SU-DHL-6 (cell line): ENCODE measurements at regions not wholly inside any gene's neighbourhood (a gene's known extent, or its start where the extent isn't known, plus 50 kb on each side); places are given as distances from the start of the nearest gene placed in this dataset.
"Not testable (repeated sequence)": the region's sequence is repeated elsewhere in the genome, so short reads cannot be mapped to it uniquely, and the experiment has no call there.

Experiments used
- H2AFZ ChIP-seq: fragments of 200-600 bp; sonication (generic); 2 replicates; pipeline ENCODE4 v1.6.1; 2014; ENCODE audit warnings: low read depth, mild to moderate bottlenecking, moderate library complexity, mixed read lengths, antibody characterized with exemption, low read length; ENCODE audit not compliant: severe bottlenecking
- H3F3A ChIP-seq: fragments of 200-600 bp; shearing (Covaris generic); 2 replicates; pipeline ENCODE4 v1.6.0; 2016; ENCODE audit warnings: antibody characterized with exemption, mild to moderate bottlenecking; ENCODE audit not compliant: insufficient read depth
- H3K27ac ChIP-seq: fragments of 200-600 bp; sonication (generic); 2 replicates; pipeline ENCODE4 v1.5.1; 2016; ENCODE audit warnings: low read depth, mild to moderate bottlenecking, low read length, moderate library complexity, mixed read lengths
- H3K27me3 ChIP-seq: fragments of 200-600 bp; sonication (generic), shearing (Covaris generic); 2 replicates; pipeline ENCODE4 v1.6.0; 2014; ENCODE audit warnings: mild to moderate bottlenecking, low read length
- H3K36me3 ChIP-seq: fragments of 200-600 bp; sonication (generic); 2 replicates; pipeline ENCODE4 v1.6.1; 2014; ENCODE audit warnings: mild to moderate bottlenecking, low read length, mixed read lengths
- H3K4me2 ChIP-seq: fragments of 300-600, 200-600 bp; shearing (Covaris generic), sonication (generic); 2 replicates; pipeline ENCODE4 v1.6.0; 2014; ENCODE audit warnings: low read length, low read depth, mild to moderate bottlenecking; ENCODE audit not compliant: poor library complexity, severe bottlenecking
- H3K4me3 ChIP-seq: fragments of 200-600 bp; sonication (generic); 2 replicates; pipeline ENCODE4 v1.5.1; 2014; ENCODE audit warnings: antibody characterized with exemption, low read length, mild to moderate bottlenecking, mixed read lengths; ENCODE audit not compliant: insufficient read depth, poor library complexity, severe bottlenecking
- H3K79me2 ChIP-seq: fragments of 200-600 bp; sonication (generic); 2 replicates; pipeline ENCODE4 v1.6.1; 2014; ENCODE audit warnings: mild to moderate bottlenecking, low read length, moderate library complexity; ENCODE audit not compliant: insufficient read depth
- H3K9ac ChIP-seq: fragments of 200-600 bp; sonication (generic); 2 replicates; pipeline ENCODE4 v1.7.0; 2014; ENCODE audit warnings: mild to moderate bottlenecking, low read length
- H3K9me2 ChIP-seq: fragments of 200-600 bp; sonication (generic); replicated peaks from 2 replicates; pipeline ENCODE4 v1.6.1; 2014; ENCODE audit warnings: low read length; ENCODE audit not compliant: insufficient read depth
- H3K9me3 ChIP-seq: fragments of 200-600 bp; sonication (generic); 2 replicates; pipeline ENCODE4 v1.6.1; 2014; ENCODE audit warnings: low read length, mixed read lengths; ENCODE audit not compliant: insufficient read depth
- H4K20me1 ChIP-seq: fragments of 200-600 bp; sonication (generic); 2 replicates; pipeline ENCODE4 v1.6.1; 2014; ENCODE audit warnings: low read depth, mild to moderate bottlenecking, antibody characterized with exemption, low read length, moderate library complexity, mixed read lengths
- EZH2phosphoT487 ChIP-seq: fragments of 200-600 bp; sonication (generic), shearing (Covaris generic); conservative IDR thresholded peaks from 2 replicates; pipeline ENCODE4 v1.6.1; 2018; ENCODE audit warnings: mild to moderate bottlenecking, antibody characterized with exemption, low read length, moderate library complexity, mixed read lengths
- TF ChIP-seq, protein P1 (sequence below): fragments of 200-600 bp; sonication (generic); IDR thresholded peaks from one replicate; pipeline ENCODE4 v1.5.1; 2017; ENCODE audit warnings: antibody characterized with exemption, mild to moderate bottlenecking, low read length, moderate library complexity; ENCODE audit not compliant: insufficient read depth, poor library complexity, severe bottlenecking

DNA sequence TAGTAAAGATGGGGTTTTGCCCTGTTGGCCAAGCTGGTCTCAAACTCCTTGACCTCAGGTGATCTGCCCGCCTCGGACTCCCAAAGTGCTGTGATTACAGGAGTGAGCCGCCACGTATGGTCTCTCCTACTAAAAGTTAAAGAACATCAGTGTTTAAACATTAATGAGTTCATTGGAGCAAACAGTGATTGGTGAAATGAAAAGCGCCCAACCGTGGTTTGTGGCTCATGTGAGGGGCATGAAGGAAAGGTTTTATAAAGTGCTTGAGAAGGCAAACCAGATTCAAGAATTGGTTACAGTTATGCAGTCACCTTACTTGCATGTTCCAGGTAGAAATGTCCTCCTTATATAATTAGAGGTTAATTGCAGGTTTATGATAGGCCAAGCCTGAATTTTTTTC is 109.5 kb downstream of the ZNF675 start:
- H3K4me3 ChIP-seq = no peak overlapping the region
- no peaks in the 10 kb centered on the region for H3K36me3 ChIP-seq
- no peaks in the 10 kb centered on the region for H3K27me3 ChIP-seq
- no peaks in the 10 kb centered on the region for H4K20me1 ChIP-seq
- H3K4me2 ChIP-seq = no peak overlapping the region
- H3K27ac ChIP-seq = no peak overlapping the region
- H3K9me2 ChIP-seq = no peaks in the 10 kb centered on the region
- no peaks in the 10 kb centered on the region for H3F3A ChIP-seq
- H3K9ac ChIP-seq = no peak overlapping the region
- H3K79me2 ChIP-seq = no peaks in the 10 kb centered on the region
- H3K9me3 ChIP-seq = peaks cover 5% of the 10 kb centered on the region; the same call in 1 of the 2 replicates
- H2AFZ ChIP-seq = no peak overlapping the region
- no peak for TF ChIP-seq EZH2phosphoT487
- TF ChIP-seq, protein P1, sequence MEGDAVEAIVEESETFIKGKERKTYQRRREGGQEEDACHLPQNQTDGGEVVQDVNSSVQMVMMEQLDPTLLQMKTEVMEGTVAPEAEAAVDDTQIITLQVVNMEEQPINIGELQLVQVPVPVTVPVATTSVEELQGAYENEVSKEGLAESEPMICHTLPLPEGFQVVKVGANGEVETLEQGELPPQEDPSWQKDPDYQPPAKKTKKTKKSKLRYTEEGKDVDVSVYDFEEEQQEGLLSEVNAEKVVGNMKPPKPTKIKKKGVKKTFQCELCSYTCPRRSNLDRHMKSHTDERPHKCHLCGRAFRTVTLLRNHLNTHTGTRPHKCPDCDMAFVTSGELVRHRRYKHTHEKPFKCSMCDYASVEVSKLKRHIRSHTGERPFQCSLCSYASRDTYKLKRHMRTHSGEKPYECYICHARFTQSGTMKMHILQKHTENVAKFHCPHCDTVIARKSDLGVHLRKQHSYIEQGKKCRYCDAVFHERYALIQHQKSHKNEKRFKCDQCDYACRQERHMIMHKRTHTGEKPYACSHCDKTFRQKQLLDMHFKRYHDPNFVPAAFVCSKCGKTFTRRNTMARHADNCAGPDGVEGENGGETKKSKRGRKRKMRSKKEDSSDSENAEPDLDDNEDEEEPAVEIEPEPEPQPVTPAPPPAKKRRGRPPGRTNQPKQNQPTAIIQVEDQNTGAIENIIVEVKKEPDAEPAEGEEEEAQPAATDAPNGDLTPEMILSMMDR = no peak

DNA sequence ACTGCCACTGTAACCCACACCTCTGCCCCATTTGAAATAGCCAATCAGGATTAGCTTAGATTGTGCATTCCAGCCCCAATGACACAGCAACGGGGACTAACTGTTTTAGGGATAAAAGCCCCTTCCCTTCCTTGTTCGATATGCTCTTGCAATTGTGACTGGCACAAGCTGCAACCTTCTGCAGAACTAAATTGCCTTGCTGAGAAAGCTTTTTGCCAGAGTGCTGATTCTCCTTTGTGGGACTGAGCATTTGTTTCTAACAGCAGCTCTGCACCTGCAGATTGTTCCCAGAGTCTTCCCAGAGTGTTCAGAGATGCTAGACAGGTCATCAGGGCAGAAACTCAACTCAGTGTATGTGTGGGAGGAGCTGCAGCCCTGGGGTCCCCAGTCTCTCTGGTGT is 115.8 kb downstream of the ZNF675 start:
- H3K36me3 ChIP-seq = no peaks in the 10 kb centered on the region
- H3F3A ChIP-seq = no peaks in the 10 kb centered on the region
- no peak overlapping the region for H3K27ac ChIP-seq
- H3K9ac ChIP-seq = no peak overlapping the region
- no peak for TF ChIP-seq EZH2phosphoT487
- TF ChIP-seq, protein P1 = no peak
- no peaks in the 10 kb centered on the region for H3K27me3 ChIP-seq
- no peak overlapping the region for H2AFZ ChIP-seq
- no peaks in the 10 kb centered on the region for H3K79me2 ChIP-seq
- peaks cover 23% of the 10 kb centered on the region; the same call in 1 of the 2 replicates for H3K9me3 ChIP-seq
- no peak overlapping the region for H3K4me3 ChIP-seq
- no peaks in the 10 kb centered on the region for H3K9me2 ChIP-seq
- no peak overlapping the region for H3K4me2 ChIP-seq
- no peaks in the 10 kb centered on the region for H4K20me1 ChIP-seq

DNA sequence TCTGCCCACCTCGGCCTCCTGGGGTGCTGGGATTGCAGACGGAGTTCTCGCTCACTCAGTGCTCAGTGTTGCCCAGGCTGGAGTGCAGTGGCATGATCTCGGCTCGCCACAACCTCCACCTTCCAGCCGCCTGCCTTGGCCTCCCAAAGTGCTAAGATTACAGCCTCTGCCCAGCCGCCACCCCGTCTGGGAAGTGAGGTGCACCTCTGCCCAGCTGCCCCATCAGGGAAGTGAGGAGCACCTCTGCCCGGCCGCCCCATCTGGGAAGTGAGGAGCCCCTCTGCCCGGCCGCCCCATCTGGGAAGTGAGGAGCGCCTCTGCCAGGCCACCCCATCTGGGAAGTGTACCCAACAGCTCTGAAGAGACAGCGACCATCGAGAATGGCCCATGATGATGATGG is 118.9 kb downstream of the ZNF675 start:
- not testable (repeated sequence) for H3F3A ChIP-seq, H3K4me3 ChIP-seq, H3K9me2 ChIP-seq, H3K27me3 ChIP-seq, H4K20me1 ChIP-seq, H3K27ac ChIP-seq, H3K4me2 ChIP-seq, H2AFZ ChIP-seq, H3K79me2 ChIP-seq, H3K9ac ChIP-seq, H3K36me3 ChIP-seq
- peaks cover 18% of the 10 kb centered on the region; the same call in 1 of the 2 replicates for H3K9me3 ChIP-seq

DNA sequence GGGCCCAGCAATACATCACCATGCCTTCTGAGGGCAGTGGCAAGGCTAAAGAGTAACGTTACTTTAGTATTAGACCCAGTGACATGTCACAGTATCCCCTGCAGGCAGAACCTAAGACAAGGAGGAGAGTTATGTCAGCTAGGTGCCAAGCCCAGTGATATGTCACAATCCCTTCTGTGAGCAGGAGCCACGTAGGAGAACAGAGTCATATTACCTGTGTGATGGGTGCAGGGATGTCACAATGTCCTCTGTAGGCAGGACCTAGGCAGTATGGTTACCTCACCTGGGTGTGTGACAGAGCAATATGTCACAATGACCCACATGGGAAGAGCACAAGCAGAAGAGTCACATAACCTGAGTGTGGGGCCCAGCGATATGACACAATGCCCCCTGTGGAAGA is 121.8 kb downstream of the ZNF675 start:
- TF ChIP-seq, protein P1 = no peak
- no peak for TF ChIP-seq EZH2phosphoT487
- Histone ChIP-seq H3K27ac (no peak overlapping the region), H3K79me2 (no peaks in the 10 kb centered on the region), H3K4me3 (no peak overlapping the region), H3F3A (no peaks in the 10 kb centered on the region), H4K20me1 (no peaks in the 10 kb centered on the region), H3K9me2 (no peaks in the 10 kb centered on the region), H2AFZ (no peak overlapping the region), H3K4me2 (no peak overlapping the region), H3K27me3 (no peaks in the 10 kb centered on the region), H3K36me3 (no peaks in the 10 kb centered on the region), H3K9ac (no peak overlapping the region), H3K9me3 (peaks cover 8% of the 10 kb centered on the region; the same call in 1 of the 2 replicates)
